ENCODE measurements at regions not wholly inside any gene's neighbourhood (a gene's known extent, or its start where the extent isn't known, plus 50 kb on each side); places are given as distances from the start of the nearest gene placed in this dataset.

DNA sequence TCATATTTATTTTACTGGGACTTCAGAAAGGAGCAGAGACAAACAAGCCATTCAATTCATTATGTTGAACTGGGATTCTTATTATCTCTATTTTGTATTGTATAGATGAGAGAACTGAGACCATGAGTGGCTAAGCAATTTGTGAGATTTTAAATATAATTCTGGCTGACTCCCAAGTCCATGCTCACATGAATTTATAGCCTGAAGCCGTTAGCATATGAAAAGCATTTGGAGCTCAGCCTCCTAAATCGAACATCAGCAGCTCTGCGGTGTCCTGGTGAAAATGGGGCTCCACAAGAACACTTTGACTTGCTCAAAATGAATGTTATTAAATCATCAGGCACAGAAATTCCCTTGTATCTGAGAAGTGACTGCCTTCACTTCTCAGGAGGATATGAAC lies 96.8 kb upstream of the DPT start:
- TF ChIP-seq POLR2A (IDR thresholded peaks at IDR 0.05) (no peak), CTCF (IDR thresholded peaks at IDR 0.05 in 8 of 11, conservative IDR thresholded peaks at IDR 0.05 in 3 of 11) (no peak)
